ENCODE measurements at regions not wholly inside any gene's neighbourhood (a gene's known extent, or its start where the extent isn't known, plus 50 kb on each side); places are given as distances from the start of the nearest gene placed in this dataset.

DNA sequence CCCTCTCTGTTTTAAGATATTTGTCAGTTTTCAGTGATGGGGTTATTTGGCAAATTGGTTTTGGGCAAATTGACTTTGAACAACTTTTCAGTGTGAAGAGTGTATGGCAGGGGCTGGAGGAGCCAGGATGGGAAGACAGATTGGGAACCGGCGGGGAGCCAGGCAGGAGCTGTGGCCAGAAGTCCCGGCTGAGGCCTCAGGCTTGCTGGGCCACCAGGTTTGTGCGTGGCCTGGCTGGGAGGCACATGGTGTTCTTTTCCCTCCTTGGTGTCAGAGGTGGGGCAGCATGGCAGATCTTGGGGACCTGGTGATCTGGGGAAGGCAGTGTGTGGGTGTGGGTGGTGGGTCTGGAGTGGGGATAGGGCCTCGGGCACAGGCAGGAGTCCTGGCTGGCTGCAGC is 61.1 kb downstream of the SLC25A47 start (continued):
- TF ChIP-seq YY1 (IDR thresholded peaks at IDR 0.05; ENCODE audit: low read depth, low read length) (no peak), SP4 (IDR thresholded peaks at IDR 0.05; ENCODE audit: low read length) (no peak), SIX5 (IDR thresholded peaks at IDR 0.05; ENCODE audit: low read depth, low read length) (no peak), USF2 (IDR thresholded peaks at IDR 0.05; ENCODE audit: low read length) (no peak), SIN3A (conservative IDR thresholded peaks at IDR 0.05 in 1 of 2, IDR thresholded peaks at IDR 0.05 in 1 of 2; ENCODE audit: low read depth in 1 of 2, low read length in 2 of 2) (no peak)

Data from H1 (cell line).